Fibroblast of skin of right quadriceps (primary cell): ENCODE measurements at regions not wholly inside any gene's neighbourhood (a gene's known extent, or its start where the extent isn't known, plus 50 kb on each side); places are given as distances from the start of the nearest gene placed in this dataset.
"Not testable (repeated sequence)": the region's sequence is repeated elsewhere in the genome, so short reads cannot be mapped to it uniquely, and the experiment has no call there.

Experiments used
- DNase-seq: peaks from one replicate; pipeline ENCODE4 v3.0.0-alpha.2; 2013

DNA sequence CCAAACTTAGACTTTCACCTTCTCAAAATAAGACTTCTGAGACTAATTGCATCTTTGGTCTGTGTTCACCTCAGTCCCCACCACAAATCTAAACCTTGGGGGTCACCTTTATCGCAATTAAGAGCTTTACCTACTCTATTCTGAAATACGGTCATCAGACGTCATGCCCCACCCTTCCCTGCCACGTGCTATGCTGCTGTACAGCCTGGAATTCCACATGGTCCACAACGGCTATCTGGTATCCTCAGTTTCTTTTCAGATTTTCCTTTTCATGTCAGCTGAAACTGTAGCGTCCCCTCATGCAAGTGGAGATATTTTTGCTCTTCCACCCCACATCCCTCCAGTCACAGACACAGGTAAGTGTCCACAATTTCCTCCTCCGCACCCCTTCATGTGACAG is 511.1 kb downstream of the DIRAS2 start:
- DNase-seq = no peak

DNA sequence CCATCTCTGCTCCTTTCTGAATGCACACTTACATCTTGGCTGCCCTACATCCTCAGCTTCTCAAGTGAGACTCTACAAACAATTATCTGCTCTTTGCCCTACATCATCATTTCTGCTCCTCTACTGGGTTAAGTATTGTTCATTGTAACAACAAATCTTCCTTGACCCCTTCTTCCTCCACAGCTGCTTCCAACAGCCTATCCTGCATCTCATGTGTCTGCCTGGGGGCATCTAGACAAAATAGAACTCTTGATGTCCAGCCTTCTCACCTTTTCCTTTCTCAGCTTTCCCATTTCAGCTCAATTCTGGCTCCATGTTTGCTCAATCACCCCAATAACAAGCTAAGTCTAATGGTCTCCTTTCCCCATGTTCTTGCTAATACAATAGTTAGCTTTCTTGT is 509.8 kb downstream of the DIRAS2 start:
- DNase-seq = no peak

DNA sequence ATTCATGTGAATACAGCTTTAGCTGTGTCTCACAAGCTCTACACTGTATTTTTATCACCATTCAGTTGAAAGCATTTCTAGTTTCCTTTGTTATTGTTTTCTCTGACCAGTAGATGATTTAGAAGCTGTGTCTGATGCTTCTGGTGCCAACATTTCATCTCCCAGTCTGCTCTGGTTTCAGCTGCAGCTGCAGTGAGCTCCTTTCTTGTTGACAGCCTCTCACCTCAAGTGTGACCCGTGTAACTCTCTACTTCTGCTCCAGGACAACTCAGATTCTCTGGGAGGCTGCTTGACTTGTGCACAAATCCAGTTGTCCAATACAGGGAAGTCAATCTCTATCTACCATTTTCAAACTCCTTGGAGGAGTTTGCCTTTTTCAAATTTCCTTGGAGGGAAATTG is 504.8 kb downstream of the DIRAS2 start:
- no peak for DNase-seq

DNA sequence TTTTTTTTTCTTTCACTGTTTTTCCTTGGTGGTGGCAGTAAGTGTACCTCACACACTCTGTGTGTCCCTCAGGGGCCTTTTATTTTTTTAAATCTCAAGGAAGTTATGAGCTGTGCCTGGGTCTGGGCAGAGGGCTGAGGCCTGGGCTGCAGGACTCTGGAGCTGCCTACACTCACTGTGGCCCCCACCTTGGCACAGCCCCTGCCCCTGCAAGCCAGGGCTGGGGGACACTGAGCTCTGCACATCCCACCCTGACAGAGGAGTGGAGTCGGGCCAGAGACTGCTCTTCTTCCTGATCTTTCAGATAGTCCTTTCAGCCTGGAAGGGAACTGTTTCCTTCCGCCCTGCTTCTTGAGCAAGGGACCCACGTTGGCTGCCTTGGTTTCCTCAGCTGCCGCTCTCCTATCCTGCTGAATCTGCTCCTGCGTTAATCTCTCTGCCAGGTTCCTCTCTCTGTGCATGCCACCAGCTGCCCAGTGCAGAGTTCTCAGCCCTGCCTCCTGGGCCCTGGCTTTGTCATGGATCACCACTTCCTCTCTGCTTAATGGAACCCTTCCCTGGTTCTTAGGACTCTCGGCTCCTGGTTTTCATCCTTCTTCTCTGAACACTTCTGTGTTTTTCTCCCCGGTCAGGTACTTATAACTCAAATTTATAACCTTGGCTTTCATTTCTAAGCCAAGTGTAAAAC is 502.3 kb downstream of the DIRAS2 start:
- DNase-seq = no peak

DNA sequence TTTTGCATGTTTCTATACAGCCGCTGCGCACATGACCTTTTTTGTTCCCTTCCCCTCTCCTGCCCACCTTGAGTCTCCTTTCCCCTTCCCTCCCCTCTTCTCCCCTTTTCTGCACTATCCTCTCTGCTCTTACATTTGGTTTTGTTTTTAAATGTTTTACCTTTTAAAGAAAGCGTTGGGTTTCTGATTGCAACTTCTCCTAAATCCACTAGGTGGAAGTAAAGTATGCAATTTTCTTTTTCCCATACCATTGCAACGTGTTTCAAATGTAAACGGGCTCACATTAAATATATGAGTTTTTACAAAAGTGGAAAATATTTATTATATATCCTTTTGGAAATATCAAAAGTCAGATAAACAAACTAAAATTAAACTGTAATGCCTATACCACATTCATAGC is 500.9 kb downstream of the DIRAS2 start:
- peak; percentile 28 for DNase-seq

DNA sequence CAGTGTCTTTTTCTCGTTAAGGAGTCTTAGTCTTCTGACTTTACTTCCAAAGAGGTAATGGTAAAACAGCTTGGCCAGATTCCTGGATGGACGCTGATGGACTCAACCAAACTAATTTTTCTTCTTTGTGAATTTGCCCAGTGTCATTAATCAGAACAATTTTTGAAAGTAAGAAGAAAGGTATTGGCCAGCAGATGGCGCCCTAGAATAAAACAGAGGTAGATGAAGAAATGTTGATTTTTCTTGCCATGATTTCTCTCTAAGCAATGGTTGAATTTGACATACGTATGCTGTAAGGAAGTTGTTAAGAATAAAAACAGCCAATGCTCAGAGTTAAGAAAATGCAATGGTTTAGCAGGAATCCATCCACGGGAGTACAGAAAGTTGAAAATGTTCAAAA is 500.0 kb downstream of the DIRAS2 start:
- DNase-seq = peak; percentile 32

DNA sequence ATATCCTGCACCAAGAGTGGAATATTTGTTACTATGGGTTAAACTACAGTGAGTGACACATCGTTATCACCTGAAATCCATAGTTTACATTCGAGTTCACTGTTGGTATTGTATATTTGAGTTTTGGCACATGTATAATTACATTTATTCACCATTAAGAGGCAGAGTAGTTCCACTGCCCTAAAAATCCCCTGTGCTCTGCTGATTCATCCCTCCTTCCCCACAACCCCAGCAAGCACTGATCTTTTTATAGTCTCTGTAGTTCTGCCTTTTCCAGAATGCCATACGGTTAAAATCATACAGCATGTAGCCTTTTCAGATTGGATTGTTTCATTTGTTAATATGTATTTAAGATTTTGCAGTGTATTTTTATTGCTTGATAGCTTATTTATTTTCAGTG is 495.2 kb downstream of the DIRAS2 start:
- DNase-seq = no peak

DNA sequence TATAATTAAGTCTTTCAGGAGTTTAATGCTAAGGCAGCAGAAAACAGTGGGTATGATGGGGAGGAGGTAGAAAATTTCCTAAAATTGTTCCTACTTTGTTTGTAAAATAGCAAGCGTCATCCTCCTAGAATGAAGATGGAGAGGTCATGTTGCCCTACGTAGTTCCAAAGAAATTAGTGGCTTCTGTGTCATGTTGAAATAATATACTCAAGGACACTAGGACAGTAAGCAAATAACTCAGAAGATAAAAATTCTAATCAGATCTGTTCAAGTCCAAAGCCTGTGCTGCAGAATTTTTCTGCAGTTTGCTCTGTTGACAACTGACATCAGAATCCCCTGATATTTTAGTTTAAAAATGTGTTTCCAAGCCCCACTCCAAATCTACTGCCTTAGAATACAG is 486.3 kb downstream of the DIRAS2 start:
- no peak for DNase-seq

DNA sequence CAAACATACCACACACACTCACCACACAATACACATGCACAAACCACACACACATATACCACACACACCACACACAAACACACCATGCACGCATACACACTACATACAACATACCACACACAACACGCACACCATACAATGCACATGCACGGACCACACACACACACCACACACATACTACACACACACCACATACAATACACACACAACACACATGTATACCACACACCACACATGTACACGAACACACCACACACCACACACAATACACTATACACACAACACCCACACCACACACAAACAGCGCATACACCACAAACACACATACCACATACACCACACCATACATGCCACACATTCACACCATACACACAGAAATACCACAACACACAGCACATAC is 480.3 kb downstream of the DIRAS2 start:
- DNase-seq = no peak

DNA sequence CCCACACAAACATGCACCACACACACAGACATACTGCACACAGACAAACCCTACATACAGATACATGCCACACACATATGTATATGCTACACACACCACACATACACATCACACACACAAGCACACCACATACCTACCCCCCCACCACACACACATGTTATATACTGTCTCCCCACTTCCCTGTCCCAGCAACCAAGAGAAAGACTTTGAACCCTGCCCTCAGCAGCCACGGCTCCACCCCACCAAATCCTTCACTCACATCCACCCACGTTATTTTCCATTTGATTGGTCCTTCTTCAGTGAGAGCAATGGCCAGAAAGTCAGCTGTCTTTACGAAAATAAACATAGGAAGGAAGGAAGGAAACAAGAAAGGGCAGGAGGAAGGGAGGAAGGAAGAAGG is 479.8 kb downstream of the DIRAS2 start:
- no peak for DNase-seq

DNA sequence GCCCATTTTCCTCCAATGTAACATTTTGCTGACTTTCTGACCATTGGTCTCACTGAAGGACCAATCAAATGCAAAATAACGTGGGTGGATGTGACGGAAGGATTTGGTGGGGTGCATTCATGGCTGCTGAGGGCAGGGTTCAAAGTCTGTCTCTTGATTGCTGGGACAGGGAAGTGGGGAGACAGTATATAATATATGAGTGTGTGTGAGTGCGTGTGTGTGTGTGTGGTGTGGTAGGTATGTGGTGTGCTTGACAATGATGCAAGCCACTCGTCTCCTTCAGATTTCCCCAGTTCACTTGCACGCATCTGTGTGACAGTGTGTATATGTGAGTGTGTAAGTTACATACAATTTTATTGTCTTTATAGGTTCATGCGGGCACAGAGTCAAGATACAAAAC is 477.3 kb downstream of the DIRAS2 start:
- no peak for DNase-seq

DNA sequence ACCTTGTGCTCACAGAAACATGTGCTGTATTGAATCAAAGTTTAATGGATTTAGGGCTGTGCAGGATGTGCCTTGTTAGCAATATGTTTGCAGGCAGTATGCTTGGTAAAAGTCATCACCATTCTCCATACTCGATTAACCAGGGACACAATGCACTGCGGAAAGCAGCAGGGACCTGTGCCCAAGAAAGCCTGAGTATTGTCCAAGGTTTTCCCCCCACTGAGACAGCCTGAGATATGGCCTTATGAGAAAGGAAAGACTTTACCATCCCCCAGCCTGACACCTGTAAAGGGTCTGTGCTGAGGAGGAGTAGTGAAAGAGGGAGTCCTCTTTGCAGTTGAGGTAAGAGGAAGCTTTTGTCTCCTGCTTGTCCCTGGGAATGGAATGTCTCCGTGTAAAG is 476.2 kb downstream of the DIRAS2 start:
- DNase-seq = not testable (repeated sequence)

DNA sequence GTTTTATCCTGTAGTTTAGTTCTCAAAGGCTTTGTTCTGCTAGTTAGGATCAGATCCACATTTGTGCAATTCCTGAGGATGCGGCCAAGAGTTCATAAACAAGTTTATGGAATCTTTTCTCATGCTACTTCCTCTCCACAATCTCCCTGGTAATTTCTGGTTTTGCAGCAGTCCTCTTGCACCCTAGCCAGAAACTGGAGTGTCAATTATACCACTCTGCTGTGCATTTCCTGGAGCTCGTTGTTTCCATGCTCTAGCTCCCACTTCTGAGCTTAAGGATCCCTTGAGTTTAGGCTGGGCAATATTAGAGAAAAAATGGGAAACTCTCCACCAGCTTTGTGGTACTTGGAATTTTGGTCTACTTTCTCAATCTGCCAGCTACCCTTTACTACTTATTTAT is 474.7 kb downstream of the DIRAS2 start:
- DNase-seq = no peak

DNA sequence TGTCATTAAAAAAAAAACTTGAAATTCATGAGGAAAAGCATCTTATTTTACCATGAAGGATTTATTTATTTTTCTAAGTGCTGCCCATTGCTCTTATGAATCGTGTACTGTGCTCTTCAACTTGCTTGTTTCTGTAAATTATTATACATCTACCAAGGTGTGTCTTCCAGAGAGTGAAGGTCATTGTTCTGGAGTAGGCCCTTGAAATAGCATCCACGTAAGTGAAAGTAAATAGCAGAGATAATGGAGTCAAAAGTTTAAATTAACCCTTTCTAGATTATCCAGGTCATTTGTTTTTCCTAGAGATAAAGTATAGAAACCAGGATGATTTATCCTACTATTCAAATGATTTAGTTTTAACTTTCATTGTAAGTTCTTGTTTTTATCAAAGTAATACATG is 473.1 kb downstream of the DIRAS2 start:
- DNase-seq = no peak

DNA sequence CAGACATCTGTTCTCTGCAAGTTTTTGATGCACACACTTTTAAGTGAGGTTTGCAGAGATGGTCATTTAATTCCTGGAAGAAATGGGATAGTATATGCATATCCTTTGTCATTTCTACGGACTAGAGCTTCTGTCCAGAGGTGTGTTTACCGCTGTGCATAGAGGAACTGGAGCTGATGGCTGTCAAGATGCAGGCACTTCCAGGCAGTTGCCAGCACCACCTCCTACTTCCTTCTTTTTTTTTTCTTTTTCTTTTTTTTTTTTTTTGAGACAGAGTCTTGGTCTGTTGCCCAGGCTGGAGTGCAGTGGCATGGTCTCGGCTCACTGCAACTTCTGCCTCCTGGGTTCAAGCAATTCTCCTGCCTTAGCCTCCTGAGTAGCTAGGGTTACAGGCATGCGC is 468.7 kb downstream of the DIRAS2 start:
- not testable (repeated sequence) for DNase-seq

DNA sequence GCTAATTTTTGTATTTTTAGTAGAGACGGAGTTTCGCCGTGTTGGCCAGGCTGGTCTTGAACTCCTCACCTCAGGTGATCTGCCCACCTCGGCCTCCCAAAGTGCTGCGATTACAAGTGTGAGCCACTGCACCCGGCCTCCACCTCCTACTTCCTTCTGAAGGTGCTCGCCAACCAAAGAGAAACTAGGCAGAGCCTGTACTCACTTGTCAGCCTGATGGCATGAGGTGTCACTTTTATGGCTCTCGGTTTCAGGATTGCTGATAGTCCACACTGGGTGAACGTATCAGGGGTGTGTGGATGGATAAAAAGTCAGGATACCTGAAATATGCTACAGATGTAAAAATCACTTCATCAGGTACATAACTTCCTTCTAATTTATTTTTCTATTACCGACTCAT is 468.3 kb downstream of the DIRAS2 start:
- DNase-seq = not testable (repeated sequence)

DNA sequence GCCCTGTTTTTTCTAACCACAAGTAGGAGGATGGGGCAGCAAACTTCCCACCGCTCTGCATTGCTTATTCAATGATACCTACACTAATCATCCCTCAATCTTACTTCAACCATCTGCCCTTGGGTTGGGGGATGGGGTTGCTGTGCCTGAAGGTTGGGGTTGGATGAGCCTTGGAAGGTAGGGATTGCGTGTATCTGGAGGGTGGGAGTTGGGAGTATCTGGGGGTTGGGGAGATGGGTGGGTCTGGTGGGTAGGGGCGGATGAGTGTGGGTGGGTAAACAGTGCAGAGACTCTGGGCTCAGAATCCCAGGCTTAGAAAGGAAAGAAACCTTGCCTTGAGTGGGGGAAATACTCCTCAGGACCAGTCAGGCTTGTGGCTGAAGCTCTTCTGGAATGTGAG is 467.4 kb downstream of the DIRAS2 start:
- DNase-seq = no peak

DNA sequence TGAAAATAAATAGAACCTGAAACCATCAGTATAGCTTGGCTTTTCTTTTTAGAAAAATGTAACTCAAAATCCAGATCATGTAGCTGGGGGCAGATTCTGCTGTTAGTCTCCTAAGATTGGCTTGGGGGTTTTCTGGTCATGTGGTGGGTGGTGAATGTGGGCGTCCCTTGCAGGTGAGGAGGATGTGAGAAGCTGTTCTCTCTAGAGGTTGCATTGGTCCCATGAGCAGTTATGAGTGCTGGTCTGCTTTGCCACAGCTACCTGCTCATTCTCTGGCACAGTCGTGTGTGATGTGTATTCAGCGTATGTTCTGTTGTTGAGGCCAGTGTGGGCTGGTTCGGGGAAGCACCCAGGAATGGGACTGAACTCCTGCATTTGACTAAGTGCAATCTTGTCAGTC is 466.8 kb downstream of the DIRAS2 start:
- no peak for DNase-seq

DNA sequence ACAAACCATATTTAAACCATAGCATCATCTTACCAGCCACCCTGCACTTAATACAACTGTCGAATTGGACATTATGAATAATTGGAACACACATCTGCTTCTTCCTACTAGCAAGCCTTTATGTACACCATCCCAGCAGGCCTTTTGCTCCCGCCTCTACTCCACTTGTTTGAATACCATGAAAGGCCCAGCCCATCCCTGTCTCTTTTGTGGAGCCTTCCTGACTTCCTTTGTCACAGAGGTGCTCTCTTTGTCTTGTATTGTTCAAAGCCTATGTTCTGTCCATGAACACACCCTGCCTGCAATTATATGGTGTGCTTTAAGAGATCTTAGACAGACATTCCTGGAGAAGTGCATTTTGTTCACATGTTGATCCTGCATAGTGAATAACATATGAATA is 465.7 kb downstream of the DIRAS2 start:
- no peak for DNase-seq

DNA sequence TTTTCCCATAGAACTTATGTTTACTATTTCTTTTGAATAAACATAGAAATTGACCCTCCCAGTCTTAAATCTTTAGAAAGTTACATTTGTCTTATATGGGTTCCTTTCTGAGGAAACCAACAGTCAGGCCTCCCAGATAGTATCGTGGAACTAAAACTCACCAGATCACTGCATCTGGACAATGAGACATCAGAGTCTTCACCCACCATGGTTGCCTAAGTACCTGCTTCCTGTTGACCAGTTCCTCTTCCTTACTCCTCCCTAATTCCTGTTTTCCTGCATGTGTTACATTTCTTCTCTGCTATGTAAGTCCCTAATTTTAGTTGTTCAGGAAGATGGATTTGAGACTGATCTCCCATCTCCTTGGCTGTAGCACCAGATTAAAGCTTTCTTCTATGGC is 462.2 kb downstream of the DIRAS2 start:
- no peak for DNase-seq

DNA sequence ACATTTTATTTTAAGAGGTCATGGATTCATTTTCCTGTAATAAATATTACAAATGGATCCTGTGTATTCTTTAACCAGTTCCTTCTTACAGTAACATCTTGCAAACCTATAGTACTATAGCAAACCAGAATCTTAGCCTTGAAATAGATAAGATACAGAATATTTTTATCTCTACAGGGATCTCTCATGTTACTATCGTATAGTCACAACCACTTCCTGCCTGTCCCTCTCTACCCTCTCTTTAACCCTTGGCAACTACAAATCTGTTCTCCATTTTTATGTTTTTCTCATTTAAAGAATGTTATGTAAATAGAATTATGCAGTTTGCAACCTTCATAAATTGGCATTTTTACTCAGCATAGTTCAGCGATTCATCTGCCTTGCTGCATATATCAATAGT is 454.0 kb downstream of the DIRAS2 start:
- no peak for DNase-seq

DNA sequence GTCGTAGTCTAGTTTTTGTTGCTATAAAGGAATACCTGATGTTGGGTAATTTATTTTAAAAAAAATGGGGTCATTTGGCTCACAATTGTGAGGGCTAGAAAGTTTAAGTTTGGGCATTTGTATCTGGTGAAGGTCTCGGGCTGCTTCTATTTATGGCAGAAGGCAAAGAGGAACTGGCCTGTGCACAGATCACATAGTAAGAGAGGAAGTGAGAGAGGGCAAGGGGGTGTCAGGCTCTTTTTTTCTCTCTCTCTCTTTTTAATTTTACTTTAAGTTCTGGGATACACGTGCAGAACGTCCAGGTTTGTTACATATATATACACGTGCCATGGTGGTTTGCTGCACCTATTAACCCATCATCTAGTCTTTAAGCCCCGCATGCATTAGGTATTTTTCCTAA is 453.3 kb downstream of the DIRAS2 start:
- no peak for DNase-seq

DNA sequence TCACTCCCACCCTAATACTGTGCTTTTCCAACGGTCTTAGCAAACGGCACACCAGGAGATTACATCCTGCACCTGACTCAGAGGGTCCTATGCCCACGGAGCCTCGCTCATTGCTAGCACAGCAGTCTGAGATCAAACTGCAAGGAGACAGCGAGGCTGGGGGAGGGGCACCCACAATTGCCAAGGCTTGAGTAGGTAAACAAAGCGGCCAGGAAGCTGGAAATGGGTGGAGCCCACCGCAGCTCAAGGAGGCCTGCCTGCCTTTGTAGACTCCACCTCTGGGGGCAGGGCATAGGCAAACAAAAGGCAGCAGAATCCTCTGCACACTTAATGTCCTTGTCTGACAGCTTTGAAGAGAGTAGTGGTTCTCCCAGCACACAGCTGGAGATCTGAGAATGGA is 450.2 kb downstream of the DIRAS2 start:
- DNase-seq = not testable (repeated sequence)

DNA sequence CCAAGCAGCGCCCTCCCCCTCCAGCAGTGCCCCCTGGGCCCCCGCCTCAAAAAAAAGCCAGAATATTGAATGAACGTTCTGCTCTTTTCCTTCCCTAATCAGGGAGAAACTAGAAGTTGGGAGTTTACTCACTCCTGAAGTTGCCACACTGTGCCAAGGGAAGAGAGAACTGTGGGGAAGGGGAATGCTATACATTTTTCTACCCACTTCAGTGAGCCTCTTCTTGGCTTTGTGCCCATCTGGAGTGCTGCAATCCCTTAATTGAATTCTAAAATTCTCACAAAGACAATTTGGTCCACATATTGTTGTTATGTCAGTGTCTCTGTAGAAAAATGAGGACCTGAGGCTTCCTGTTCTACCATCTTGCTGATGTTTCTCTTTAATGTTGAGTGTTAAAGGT is 443.7 kb downstream of the DIRAS2 start:
- DNase-seq = no peak

DNA sequence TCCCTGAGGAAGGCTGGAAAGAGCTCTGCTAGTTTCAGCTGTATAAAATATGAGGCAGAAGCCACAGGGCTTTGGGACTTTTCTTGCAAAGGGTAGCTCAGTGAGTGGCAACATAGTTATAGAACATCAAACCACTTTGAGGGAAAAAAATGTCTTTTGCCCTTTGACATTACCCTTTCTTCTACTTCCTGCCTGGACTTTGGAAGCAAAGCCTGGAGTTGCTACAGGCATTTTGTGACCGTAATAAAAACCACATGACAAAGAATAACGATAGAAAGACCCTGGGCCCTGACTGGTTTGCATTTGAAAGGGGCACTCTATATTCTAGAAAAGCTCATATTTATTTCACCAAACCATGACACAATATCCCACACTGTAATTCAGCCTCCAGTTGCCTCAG is 440.9 kb downstream of the DIRAS2 start:
- DNase-seq = no peak
